ENCODE measurements at regions not wholly inside any gene's neighbourhood (a gene's known extent, or its start where the extent isn't known, plus 50 kb on each side); places are given as distances from the start of the nearest gene placed in this dataset.

DNA sequence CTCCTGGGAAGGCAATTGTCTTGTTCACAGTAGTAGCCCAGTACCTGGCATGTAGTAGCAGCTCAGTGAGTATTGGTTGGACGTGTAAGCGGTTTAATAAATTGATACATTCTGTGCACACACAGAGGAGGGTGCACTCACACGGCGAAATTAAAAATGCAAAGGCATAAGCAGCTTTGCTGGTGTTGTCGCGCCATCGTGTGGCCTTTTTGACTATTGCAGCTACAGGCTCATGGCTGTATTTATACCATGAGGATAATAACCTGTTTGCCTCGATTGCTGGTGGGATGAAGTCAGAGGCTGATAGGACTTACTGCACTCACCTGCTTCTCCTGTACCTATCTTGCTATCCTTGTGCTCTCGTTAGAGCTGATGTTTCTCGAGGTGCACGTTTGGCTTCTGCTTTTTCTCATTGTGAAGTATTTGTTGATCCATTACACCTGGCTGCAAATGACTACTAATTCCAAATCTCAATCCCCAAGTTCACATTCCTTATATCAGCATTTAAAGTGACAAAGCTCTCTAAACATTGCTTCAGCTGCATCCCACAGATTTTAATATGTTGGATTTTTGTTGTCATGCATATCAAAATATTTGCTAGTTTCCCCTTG, 61.5 kb downstream of the TBXT start:
- DNase-seq (ENCODE audit: low read depth) = peak; percentile 84
- H3K4me3 ChIP-seq (ENCODE audit: low read depth, low read length) = no peak overlapping the region

DNA sequence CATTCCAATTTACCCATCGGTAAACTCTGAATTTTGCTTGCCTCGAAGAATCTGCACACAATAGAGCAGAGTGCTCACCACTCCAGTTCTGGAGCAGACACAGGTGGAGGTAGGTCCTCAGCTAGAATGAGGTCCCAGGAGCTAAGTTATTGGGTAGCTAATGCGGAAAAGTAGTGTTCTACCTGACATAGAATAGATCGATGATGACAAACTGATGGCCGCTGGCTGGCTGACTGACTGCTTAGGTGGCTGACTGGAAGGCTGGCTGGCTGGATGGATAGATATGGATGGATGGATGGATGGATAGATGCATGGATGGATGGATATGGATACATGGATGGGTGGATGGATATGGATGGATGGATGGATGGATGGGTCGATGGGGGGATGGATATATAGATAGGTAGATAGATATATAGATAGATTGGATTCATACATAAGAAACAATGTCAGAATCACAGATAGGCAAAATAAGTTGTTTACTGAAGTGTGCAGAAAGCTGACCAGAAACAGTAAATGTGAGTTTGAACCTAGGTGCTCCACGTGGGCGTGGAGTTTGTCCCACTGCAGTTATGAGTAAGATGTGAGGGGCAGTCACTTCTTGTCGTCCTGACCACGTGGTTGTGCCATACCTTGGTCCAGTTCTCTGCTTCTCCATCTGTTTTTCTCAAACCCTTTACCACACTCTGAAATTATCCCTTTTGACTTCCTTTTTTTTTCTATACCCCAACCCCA, 62.1 kb downstream of the TBXT start:
- DNase-seq (ENCODE audit: low read depth) = no peak

More for the DNA sequence above, 61.5 kb downstream of the TBXT start:
- TF ChIP-seq, protein P1, sequence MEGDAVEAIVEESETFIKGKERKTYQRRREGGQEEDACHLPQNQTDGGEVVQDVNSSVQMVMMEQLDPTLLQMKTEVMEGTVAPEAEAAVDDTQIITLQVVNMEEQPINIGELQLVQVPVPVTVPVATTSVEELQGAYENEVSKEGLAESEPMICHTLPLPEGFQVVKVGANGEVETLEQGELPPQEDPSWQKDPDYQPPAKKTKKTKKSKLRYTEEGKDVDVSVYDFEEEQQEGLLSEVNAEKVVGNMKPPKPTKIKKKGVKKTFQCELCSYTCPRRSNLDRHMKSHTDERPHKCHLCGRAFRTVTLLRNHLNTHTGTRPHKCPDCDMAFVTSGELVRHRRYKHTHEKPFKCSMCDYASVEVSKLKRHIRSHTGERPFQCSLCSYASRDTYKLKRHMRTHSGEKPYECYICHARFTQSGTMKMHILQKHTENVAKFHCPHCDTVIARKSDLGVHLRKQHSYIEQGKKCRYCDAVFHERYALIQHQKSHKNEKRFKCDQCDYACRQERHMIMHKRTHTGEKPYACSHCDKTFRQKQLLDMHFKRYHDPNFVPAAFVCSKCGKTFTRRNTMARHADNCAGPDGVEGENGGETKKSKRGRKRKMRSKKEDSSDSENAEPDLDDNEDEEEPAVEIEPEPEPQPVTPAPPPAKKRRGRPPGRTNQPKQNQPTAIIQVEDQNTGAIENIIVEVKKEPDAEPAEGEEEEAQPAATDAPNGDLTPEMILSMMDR (conservative IDR thresholded peaks at IDR 0.05; ENCODE audit: low read depth, low read length) = peak; percentile 97

DNA sequence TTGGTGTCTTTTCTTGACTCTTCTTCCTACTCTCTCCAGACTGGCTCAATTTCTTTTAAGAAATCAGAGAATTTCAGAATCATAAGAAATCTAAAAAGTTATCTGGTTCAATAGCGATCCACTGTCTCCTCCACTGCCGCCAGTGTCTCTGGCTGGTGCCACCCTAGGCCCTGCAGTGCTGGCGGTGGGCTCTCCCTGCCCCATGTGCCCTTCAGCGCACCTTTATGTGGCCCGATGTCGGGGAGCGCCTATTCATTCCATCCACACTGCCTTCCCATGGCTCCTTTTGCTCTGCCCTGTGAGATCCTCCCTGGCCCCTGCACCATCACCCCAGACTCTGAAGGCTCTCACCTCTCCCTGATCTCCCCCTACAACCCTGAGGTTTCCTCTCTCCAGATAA, 62.8 kb downstream of the TBXT start:
- H3K4me3 ChIP-seq (ENCODE audit: low read depth, low read length) = no peak overlapping the region
- TF ChIP-seq, protein P1 (conservative IDR thresholded peaks at IDR 0.05; ENCODE audit: low read depth, low read length) = no peak
- no peak for DNase-seq (ENCODE audit: low read depth)

More for the DNA sequence above, 62.1 kb downstream of the TBXT start:
- TF ChIP-seq, protein P1 (conservative IDR thresholded peaks at IDR 0.05; ENCODE audit: low read depth, low read length) = no peak
- no peak overlapping the region for H3K4me3 ChIP-seq (ENCODE audit: low read depth, low read length)

DNA sequence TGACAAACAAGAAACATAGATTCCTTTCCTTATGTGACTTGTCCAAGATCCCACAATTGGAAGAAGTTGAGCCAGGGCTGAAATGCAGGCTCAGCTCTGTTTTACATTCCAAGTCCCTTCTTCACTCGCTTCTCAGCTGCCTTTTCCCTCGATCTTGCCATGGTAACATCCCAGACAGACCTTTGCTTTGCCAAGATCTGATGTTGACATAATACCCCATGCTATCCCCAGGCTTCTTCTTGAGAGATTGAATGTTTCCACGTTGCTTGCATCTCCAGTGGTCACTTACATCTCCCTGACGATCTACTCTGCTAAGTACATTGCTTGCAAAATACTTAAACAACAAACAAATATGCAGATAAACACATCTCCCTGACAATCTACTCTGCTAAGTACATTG, 63.5 kb downstream of the TBXT start:
- DNase-seq (ENCODE audit: low read depth) = peak; percentile 51
- TF ChIP-seq, protein P1 (conservative IDR thresholded peaks at IDR 0.05; ENCODE audit: low read depth, low read length) = no peak

DNA sequence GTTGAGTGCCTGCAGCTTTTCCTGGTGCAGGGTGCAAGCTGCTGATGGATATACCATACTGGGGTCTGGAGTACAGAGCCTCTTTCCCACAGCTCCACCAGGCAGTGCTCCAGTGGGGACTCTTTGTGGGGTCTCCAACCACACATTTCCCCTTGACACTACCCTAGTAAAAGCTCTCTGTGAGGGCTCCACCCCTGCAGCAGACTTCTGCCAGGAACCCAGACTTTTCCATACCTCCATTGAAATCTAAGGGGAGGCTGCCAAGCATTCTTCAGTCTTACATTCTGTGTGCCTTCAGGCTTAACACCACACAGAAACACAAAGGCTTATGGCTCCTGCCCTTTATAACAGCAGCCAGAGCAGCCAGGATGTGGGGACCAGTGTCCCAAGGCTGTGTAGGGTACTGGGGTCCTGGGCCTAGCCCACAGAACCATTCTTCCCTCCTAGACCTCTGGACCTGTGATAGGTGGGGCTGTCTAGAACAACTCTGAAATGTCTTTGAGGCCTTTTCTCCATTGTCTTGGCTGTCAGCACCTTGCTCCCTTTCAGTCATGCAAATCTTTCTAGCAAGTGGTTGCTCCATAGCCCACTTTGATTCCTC, 65.7 kb downstream of the TBXT start:
- DNase-seq (ENCODE audit: low read depth) = no peak
- TF ChIP-seq, protein P1 (conservative IDR thresholded peaks at IDR 0.05; ENCODE audit: low read depth, low read length) = no peak
- no peak overlapping the region for H3K4me3 ChIP-seq (ENCODE audit: low read depth, low read length)

More for the DNA sequence above, 63.5 kb downstream of the TBXT start:
- H3K4me3 ChIP-seq (ENCODE audit: low read depth, low read length) = no peak overlapping the region

DNA sequence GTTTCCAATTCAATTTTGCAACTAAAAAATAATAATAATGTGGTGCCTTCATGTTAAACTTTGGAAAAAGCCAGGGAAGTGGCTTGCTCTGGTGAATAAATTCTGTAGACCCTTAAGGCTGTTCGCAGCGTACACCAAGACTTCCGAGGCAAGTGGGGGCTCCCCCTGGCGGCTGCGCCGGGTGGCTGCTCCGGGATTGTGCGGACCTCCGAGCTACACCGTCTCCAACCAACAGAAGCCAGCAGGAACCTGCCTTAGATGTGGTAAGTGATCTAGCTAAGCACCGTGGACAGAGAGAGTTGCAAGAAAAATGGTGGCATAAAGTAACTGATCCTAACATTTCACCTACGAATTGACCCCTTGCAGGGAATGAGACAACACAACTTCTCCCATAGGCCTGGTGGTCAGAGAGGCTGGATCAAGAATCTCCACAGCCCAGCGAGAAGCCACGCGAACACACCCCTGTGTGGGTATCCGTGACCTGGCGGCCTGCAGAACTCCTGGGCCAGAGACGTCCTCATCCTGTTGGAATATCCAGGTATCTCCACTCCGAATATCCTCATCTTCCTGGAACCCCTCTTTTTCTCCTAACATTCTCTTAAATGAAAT, 69.6 kb downstream of the TBXT start:
- TF ChIP-seq, protein P1 (conservative IDR thresholded peaks at IDR 0.05; ENCODE audit: low read depth, low read length) = peak; percentile 99
- DNase-seq (ENCODE audit: low read depth) = peak; percentile 92
- H3K4me3 ChIP-seq (ENCODE audit: low read depth, low read length) = peak overlapping the region; percentile 53
